ENCODE measurements at regions not wholly inside any gene's neighbourhood (a gene's known extent, or its start where the extent isn't known, plus 50 kb on each side); places are given as distances from the start of the nearest gene placed in this dataset.

GRCh38 chr13:33665626-33666175, 152.2 kb upstream of the RFC3 start:
- TF ChIP-seq GATA3 (IDR thresholded peaks at IDR 0.05; ENCODE audit: low read depth, low read length) (no peak), GATA2 (IDR thresholded peaks at IDR 0.05; ENCODE audit: low read depth, low read length) (no peak)
